Activated naive CD4-positive, alpha-beta T cell treated with anti-CD3 and anti-CD28 coated beads, Interleukin-2, amount 50 U/mL, for 72 hours (primary cell): ENCODE measurements at regions not wholly inside any gene's neighbourhood (a gene's known extent, or its start where the extent isn't known, plus 50 kb on each side); places are given as distances from the start of the nearest gene placed in this dataset.
A peak's percentile ranks its signal among the peaks of the same experiment; 100 is the strongest.
"Not testable (repeated sequence)": the region's sequence is repeated elsewhere in the genome, so short reads cannot be mapped to it uniquely, and the experiment has no call there.

ENCODE experiments used
- ATAC-seq, 2 donors: fragments of 150-1000 bp; cut with Tn5 transposase; 2 replicates each; pipeline ENCODE4 v1.10.0; 2021; ENCODE audit warnings: mild to moderate bottlenecking in 2 of 2, moderate library complexity in 2 of 2
- DNase-seq, 2 donors: peaks; one replicate each; pipeline ENCODE4 v3.0.0; 2021 to 2022; ENCODE audit warnings: low spot score in 2 of 2
- H3K27ac Mint-ChIP-seq, 2 donors: one replicate each; pipeline ENCODE4 v1.8.0; 2022; ENCODE audit warnings: mild to moderate bottlenecking in 2 of 2, mixed read lengths in 2 of 2
- H3K36me3 Mint-ChIP-seq, 2 donors: one replicate each; pipeline ENCODE4 v1.8.0; 2022; ENCODE audit warnings: mixed read lengths in 2 of 2
- H3K9me3 Mint-ChIP-seq, 2 donors: one replicate each; pipeline ENCODE4 v1.8.0; 2022; ENCODE audit warnings: mixed read lengths in 2 of 2

DNA sequence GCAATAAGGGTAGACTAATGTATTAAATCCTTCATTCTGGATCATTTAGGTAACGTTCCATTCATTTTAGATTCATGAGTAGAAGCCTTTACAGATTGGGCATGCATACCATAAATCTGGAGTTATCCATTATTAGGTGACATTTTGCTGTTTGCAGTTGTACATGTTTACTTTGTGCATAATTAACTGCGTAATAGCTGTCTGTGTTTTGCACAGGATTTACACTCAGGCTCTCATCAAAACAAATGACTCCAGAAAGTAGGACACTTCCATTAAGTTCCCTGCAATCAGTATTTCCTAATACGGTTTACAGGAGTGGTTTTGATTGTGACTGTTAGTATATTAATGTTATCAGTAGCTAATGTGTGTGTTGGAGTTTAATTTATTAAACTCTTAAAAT lies 997.4 kb downstream of the HACE1 start:
- no peak for DNase-seq
- no peak for ATAC-seq
- Mint-ChIP-seq H3K27ac (no peak overlapping the region), H3K9me3 (peaks cover 0 to 5% of the 10 kb centered on the region in 2 donors), H3K36me3 (no peaks in the 10 kb centered on the region)

GRCh38 chr6:103858003-103858402 lies 1001.7 kb downstream of the HACE1 start:
- DNase-seq: no peak
- Mint-ChIP-seq H3K27ac (no peak overlapping the region), H3K36me3 (no peaks in the 10 kb centered on the region), H3K9me3 (peaks cover 0 to 5% of the 10 kb centered on the region in 2 donors)
- ATAC-seq: no peak

DNA sequence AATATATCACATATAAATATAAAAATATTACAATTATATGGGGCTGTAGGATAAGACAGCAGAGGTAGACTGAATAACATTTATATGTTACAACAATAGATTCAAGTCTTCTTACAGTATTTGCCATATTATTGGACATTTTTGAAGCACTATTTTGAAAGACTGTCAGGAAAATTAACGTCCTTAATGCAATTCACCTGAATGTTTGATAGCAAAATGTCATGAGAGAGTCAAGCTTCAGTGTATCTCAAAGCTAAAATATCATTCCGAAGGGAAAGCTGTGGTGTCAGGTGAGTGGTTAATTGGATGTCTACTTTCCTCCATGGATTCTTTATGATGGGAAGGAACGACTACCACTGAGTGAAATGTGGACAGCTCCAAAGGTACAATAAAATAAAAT lies 1004.0 kb downstream of the HACE1 start:
- Mint-ChIP-seq H3K27ac (no peak overlapping the region), H3K9me3 (peaks cover 0 to 10% of the 10 kb centered on the region in 2 donors), H3K36me3 (no peaks in the 10 kb centered on the region)
- ATAC-seq (no peak), DNase-seq (no peak)

GRCh38 chr6:103854059-103854458 lies 1005.7 kb downstream of the HACE1 start:
- Mint-ChIP-seq H3K9me3 (peaks cover 0 to 10% of the 10 kb centered on the region in 2 donors), H3K27ac (no peak overlapping the region), H3K36me3 (no peaks in the 10 kb centered on the region)
- ATAC-seq: no peak
- no peak for DNase-seq

DNA sequence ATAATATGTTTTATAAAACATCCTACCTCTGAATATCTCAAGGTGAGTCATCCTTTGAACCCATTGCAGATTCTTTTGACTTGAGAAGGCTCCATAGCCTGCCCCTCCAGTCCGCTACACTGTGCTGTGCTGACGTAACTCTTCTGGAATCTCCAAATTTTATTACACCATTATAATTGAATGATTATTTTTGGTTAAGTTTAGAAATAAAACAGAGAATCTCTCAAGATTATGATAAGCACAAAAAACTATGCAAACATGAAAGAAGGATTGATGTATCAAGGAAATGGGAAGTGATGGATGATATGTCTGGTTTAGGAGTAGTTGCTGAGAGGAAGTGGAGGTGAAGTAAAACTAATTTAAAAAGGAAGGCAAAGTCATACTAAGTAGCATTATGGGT lies 1021.3 kb downstream of the HACE1 start:
- Mint-ChIP-seq H3K9me3 (peaks cover 0 to 8% of the 10 kb centered on the region in 2 donors), H3K36me3 (no peaks in the 10 kb centered on the region)
- no peak for ATAC-seq

GRCh38 chr6:103826209-103826608 lies 1033.5 kb downstream of the HACE1 start:
- ATAC-seq: no peak
- Mint-ChIP-seq H3K27ac (no peak overlapping the region), H3K9me3 (peaks cover 3 to 9% of the 10 kb centered on the region in 2 donors), H3K36me3 (no peaks in the 10 kb centered on the region)
- no peak for DNase-seq

More for the DNA sequence above, 1021.3 kb downstream of the HACE1 start:
- no peak overlapping the region for H3K27ac Mint-ChIP-seq
- DNase-seq: no peak

- H3K27ac Mint-ChIP-seq: no peak overlapping the region
- DNase-seq (no peak), ATAC-seq (no peak)
- no peaks in the 10 kb centered on the region for H3K36me3 Mint-ChIP-seq
- H3K9me3 Mint-ChIP-seq: peaks cover 19 to 25% of the 10 kb centered on the region in 2 donors
Observed at GRCh38 chr6:103820148-103820547, 1039.6 kb downstream of the HACE1 start.

GRCh38 chr6:103819509-103819908 lies 1040.2 kb downstream of the HACE1 start:
- H3K36me3 Mint-ChIP-seq: no peaks in the 10 kb centered on the region
- ATAC-seq (peak in 1 of 2 donors; percentile 61), DNase-seq (no peak)
- no peak overlapping the region for H3K27ac Mint-ChIP-seq
- peaks cover 20 to 24% of the 10 kb centered on the region in 2 donors for H3K9me3 Mint-ChIP-seq

GRCh38 chr6:103812970-103813369 lies 1046.7 kb downstream of the HACE1 start:
- Mint-ChIP-seq H3K27ac (no peak overlapping the region), H3K36me3 (no peaks in the 10 kb centered on the region), H3K9me3 (peaks cover 11 to 12% of the 10 kb centered on the region in 2 donors)
- no peak for DNase-seq
- ATAC-seq: no peak

DNA sequence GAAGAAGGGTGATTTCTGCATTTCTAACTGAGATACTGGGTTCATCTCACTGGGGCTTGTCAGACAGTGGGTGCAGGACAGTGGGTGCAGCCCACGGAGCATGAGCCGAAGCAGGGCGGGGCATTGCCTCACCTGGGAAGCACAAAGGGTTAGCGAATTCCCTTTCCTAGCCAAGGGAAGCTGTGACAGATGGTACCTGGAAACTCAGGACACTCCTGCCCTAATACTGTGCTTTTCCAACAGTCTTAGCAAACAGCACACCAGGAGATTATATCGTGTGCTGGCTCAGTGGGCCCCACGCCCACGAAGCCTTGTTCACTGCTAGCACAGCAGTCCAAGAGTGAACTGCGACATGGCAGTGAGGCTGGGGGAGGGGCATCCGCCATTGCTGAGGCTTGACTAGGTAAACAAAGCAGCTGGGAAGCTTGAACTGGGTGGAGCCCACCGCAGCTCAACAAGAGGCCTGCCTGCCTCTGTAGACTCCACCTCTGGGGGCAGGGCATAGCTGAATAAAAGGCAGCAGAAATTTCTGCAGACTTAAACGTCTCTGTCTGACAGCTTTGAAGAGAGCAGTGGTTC lies 1057.7 kb downstream of the HACE1 start:
- not testable (repeated sequence) for DNase-seq

DNA sequence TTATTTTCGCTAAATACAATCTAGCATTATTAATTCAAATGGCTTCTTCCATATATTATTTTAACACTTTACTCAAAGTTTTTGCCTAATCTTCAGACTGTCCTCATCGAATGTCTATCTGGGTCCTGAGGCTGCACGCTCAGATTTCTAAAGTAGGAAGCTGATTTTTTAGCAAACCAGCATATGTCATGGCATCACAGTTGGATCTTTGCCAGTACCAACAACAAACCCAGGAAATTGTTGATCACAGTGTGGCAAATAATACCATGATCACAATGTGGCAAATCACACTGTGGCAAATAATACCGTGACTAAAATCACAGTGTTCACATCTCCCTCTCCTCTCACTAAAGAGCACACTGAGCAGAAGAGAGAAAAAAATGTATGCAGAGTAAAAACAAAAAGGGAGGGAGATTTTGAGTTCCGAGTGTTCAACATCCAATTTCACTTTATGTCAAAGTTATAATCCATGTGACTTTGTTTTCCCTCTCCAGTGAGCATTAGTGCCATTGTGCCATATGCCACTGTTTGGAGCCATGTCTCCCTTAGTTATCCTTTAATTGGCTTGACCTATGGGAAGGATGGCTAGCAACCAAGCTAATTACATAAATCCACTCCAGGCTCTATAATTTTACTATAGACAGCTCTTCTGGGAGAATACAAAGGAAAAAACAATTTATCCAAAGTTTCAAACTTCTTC lies 1059.6 kb downstream of the HACE1 start:
- H3K9me3 Mint-ChIP-seq: peaks cover 6 to 13% of the 10 kb centered on the region in 2 donors
- H3K27ac Mint-ChIP-seq: no peak overlapping the region
- no peaks in the 10 kb centered on the region for H3K36me3 Mint-ChIP-seq
- DNase-seq (no peak), ATAC-seq (no peak)

More for the DNA sequence above, 1057.7 kb downstream of the HACE1 start:
- not testable (repeated sequence) for H3K36me3 Mint-ChIP-seq, H3K27ac Mint-ChIP-seq, ATAC-seq
- H3K9me3 Mint-ChIP-seq: peaks cover 6 to 13% of the 10 kb centered on the region in 2 donors

- DNase-seq: no peak
- no peak for ATAC-seq
- Mint-ChIP-seq H3K36me3 (no peaks in the 10 kb centered on the region), H3K27ac (no peak overlapping the region), H3K9me3 (peaks cover 5 to 7% of the 10 kb centered on the region in 2 donors)
Observed at GRCh38 chr6:103798166-103798565, 1061.6 kb downstream of the HACE1 start.

- ATAC-seq (no peak), DNase-seq (no peak)
- Mint-ChIP-seq H3K36me3 (no peaks in the 10 kb centered on the region), H3K27ac (no peak overlapping the region), H3K9me3 (peaks cover 2 to 5% of the 10 kb centered on the region in 2 donors)
Observed at GRCh38 chr6:103797738-103798137, 1062.0 kb downstream of the HACE1 start.

DNA sequence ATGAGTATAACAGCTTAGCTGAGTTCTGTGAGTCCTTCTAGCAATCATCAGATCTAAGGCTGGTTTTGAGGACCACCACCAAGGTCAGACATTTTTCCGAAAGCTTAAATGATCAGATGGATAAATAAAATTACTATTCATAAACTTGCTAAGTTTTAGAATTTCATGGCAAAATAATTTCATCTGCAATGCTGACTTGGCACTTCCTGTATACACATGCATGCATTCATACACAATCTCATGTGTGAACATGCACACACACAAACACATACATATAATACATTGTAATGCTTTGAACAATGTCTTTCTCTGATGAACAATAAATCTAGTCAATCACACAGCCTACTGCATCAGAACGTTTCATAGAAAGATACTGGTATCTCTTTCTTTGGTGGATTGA lies 1068.3 kb downstream of the HACE1 start:
- peaks cover 0 to 9% of the 10 kb centered on the region in 2 donors for H3K9me3 Mint-ChIP-seq
- no peaks in the 10 kb centered on the region for H3K36me3 Mint-ChIP-seq
- no peak for ATAC-seq

DNA sequence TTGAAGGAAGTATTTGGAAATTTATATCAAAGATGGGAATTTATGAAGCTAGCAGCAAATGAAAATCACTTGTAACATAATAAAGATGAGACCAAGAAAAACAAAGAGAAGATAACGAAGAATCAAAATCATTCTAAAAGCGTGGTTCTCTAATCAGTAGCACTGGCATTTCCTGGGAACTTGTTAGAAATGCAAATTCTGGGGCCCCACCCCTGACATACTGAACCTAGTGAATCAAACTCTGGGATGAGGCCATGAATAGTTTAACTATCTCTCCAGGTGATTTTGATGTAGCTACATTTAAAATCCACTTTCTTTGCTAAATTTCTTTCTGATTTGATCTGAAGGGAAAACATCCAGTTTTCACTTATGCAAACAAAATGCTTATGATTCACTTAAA lies 1075.6 kb downstream of the HACE1 start:
- Mint-ChIP-seq H3K27ac (no peak overlapping the region), H3K36me3 (no peaks in the 10 kb centered on the region), H3K9me3 (no peaks in the 10 kb centered on the region)
- no peak for DNase-seq
- ATAC-seq: no peak

More for the DNA sequence above, 1068.3 kb downstream of the HACE1 start:
- H3K27ac Mint-ChIP-seq: no peak overlapping the region
- DNase-seq: no peak

- ATAC-seq (no peak), DNase-seq (no peak)
- no peaks in the 10 kb centered on the region for H3K36me3 Mint-ChIP-seq
- no peak overlapping the region for H3K27ac Mint-ChIP-seq
- H3K9me3 Mint-ChIP-seq: no peaks in the 10 kb centered on the region
Observed at GRCh38 chr6:103783329-103783728, 1076.4 kb downstream of the HACE1 start.

- Mint-ChIP-seq H3K27ac (no peak overlapping the region), H3K36me3 (no peaks in the 10 kb centered on the region), H3K9me3 (peaks cover 0 to 8% of the 10 kb centered on the region in 2 donors)
- no peak for DNase-seq
- ATAC-seq: no peak
Observed at GRCh38 chr6:103769431-103769830, 1090.3 kb downstream of the HACE1 start.

DNA sequence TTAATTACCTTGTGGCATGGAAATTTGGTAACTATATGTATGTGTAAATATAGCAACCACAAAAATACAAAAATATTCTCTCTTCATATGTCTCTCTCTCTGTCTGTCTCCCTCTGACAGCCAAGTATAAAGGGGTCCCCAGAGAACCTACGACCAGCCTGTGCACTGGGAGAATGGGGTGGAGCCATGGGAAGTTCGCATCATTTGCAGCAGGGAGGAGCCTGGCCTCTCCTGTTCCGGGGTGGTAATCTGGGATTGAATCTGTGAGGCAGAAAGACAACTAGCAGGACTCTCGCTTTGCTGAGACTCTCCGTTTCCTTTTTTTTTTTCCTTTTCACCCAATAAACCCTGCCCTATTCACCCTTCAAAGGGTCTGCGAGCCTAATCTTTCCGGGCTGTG lies 1109.1 kb downstream of the HACE1 start:
- ATAC-seq (no peak), DNase-seq (no peak)
- no peaks in the 10 kb centered on the region for H3K36me3 Mint-ChIP-seq
- no peaks in the 10 kb centered on the region for H3K9me3 Mint-ChIP-seq
- H3K27ac Mint-ChIP-seq: no peak overlapping the region
